ENCODE measurements at regions not wholly inside any gene's neighbourhood (a gene's known extent, or its start where the extent isn't known, plus 50 kb on each side); places are given as distances from the start of the nearest gene placed in this dataset.

GRCh38 chr22:49025791-49026493 is 801.7 kb downstream of the BRD1 start:
- H3K27ac ChIP-seq (ENCODE audit: low read length): no peak overlapping the region
- POLR2A ChIA-PET: no interaction called here
- in situ Hi-C loops (cut with HindIII; ENCODE audit: low pct_unique_long_range_greater_than_20kb, low sequenced_read_pairs): no loop called here

GRCh38 chr22:49024775-49025440 is 802.8 kb downstream of the BRD1 start:
- intact Hi-C loops (cut with micrococcal nuclease; ENCODE audit: unreplicated experiment): no loop called here
- no TSS peak for BruUV-seq (replicated peaks)
- no peak overlapping the region for H3K4me3 ChIP-seq (ENCODE audit: low read depth in 2 of 2, low read length in 2 of 2)
- TF ChIP-seq SIN3A (IDR thresholded peaks at IDR 0.05; ENCODE audit: borderline replicate concordance, insufficient read depth, low read depth, low read length): no peak
- TF ChIP-seq TCF7L2 (IDR thresholded peaks at IDR 0.05; ENCODE audit: low read depth, low read length): no peak
- TF ChIP-seq REST (IDR thresholded peaks at IDR 0.05; ENCODE audit: insufficient read depth in 1 of 2, low read depth in 2 of 2, low read length in 1 of 2): no peak
- TF ChIP-seq CTCF (IDR thresholded peaks at IDR 0.05): no peak
- TF ChIP-seq POLR2AphosphoS5 (IDR thresholded peaks at IDR 0.05; ENCODE audit: low read depth, low read length): no peak
- no peaks in the 10 kb centered on the region for H3K27me3 ChIP-seq (ENCODE audit: control insufficient read depth, insufficient read depth, low read length)
- ATAC-seq: no peak
- no peak for DNase-seq (ENCODE audit: low read depth, low spot score)
- no peaks in the 10 kb centered on the region for H3K4me1 ChIP-seq (ENCODE audit: control insufficient read depth, insufficient read depth, low read length)
- no peak overlapping the region for H3K27ac ChIP-seq (ENCODE audit: low read length)
- ChIA-PET CTCF (interaction anchor here (0.6 kb wide), 1 partner anchor 1733 kb away, joined by 10 read pairs; no protein-coding TSS in a partner anchor), POLR2A (no interaction called here)
- H3K9me3 ChIP-seq (ENCODE audit: control insufficient read depth, insufficient read depth, low read depth, low read length): no peaks in the 10 kb centered on the region
- no peaks in the 10 kb centered on the region for H3K36me3 ChIP-seq (ENCODE audit: control insufficient read depth, insufficient read depth, low read length)
- in situ Hi-C loops (cut with HindIII; ENCODE audit: low pct_unique_long_range_greater_than_20kb, low sequenced_read_pairs): no loop called here

More at GRCh38 chr22:49025791-49026493, 801.7 kb downstream of the BRD1 start:
- CTCF ChIA-PET: interaction anchor here (0.6 kb wide), 1 partner anchor 1734 kb away, joined by 10 read pairs; no protein-coding TSS in a partner anchor
- no peaks in the 10 kb centered on the region for H3K4me1 ChIP-seq (ENCODE audit: control insufficient read depth, insufficient read depth, low read length)
- ATAC-seq: no peak
- no peak overlapping the region for H3K4me3 ChIP-seq (ENCODE audit: low read depth in 2 of 2, low read length in 2 of 2)
- BruUV-seq (replicated peaks): no TSS peak
- no peaks in the 10 kb centered on the region for H3K36me3 ChIP-seq (ENCODE audit: control insufficient read depth, insufficient read depth, low read length)
- no peaks in the 10 kb centered on the region for H3K9me3 ChIP-seq (ENCODE audit: control insufficient read depth, insufficient read depth, low read depth, low read length)
- no peak for DNase-seq (ENCODE audit: low read depth, low spot score)
- no peak for TF ChIP-seq SIN3A (IDR thresholded peaks at IDR 0.05; ENCODE audit: borderline replicate concordance, insufficient read depth, low read depth, low read length)
- no peaks in the 10 kb centered on the region for H3K27me3 ChIP-seq (ENCODE audit: control insufficient read depth, insufficient read depth, low read length)
- intact Hi-C loops (cut with micrococcal nuclease; ENCODE audit: unreplicated experiment): no loop called here

All from Panc1 (cell line).